GM19023 (cell line): ENCODE measurements at regions not wholly inside any gene's neighbourhood (a gene's known extent, or its start where the extent isn't known, plus 50 kb on each side); places are given as distances from the start of the nearest gene placed in this dataset.

Experiments
- ATAC-seq: cut with Tn5 transposase; IDR thresholded peaks from one replicate; pipeline ENCODE4 v1.9.1; 2021; ENCODE audit warnings: mild to moderate bottlenecking, moderate library complexity; ENCODE audit not compliant: unreplicated experiment

GRCh38 chr5:57857696-57858095, 375.1 kb upstream of the ACTBL2 start:
- ATAC-seq: no peak

- ATAC-seq: no peak
Observed at GRCh38 chr5:57855831-57856230, 373.2 kb upstream of the ACTBL2 start.

- no peak for ATAC-seq
Observed at GRCh38 chr5:57853929-57854697, 371.5 kb upstream of the ACTBL2 start.

- ATAC-seq: no peak
Observed at GRCh38 chr5:57850109-57850508, 367.5 kb upstream of the ACTBL2 start.

- ATAC-seq: no peak
Observed at GRCh38 chr5:57845025-57845424, 362.4 kb upstream of the ACTBL2 start.

- ATAC-seq: no peak
Observed at GRCh38 chr5:57844410-57844809, 361.8 kb upstream of the ACTBL2 start.

GRCh38 chr5:57843059-57843367, 360.4 kb upstream of the ACTBL2 start:
- no peak for ATAC-seq

- ATAC-seq: no peak
Observed at GRCh38 chr5:57842364-57843058, 359.9 kb upstream of the ACTBL2 start.

GRCh38 chr5:57841676-57842363, 359.2 kb upstream of the ACTBL2 start:
- no peak for ATAC-seq

- no peak for ATAC-seq
Observed at GRCh38 chr5:57839437-57840079, 356.9 kb upstream of the ACTBL2 start.

- no peak for ATAC-seq
Observed at GRCh38 chr5:57839025-57839424, 356.4 kb upstream of the ACTBL2 start.

GRCh38 chr5:57836921-57837320, 354.3 kb upstream of the ACTBL2 start:
- ATAC-seq: no peak

GRCh38 chr5:57836331-57836730, 353.7 kb upstream of the ACTBL2 start:
- ATAC-seq: no peak

GRCh38 chr5:57834829-57835608, 352.4 kb upstream of the ACTBL2 start:
- no peak for ATAC-seq

- ATAC-seq: no peak
Observed at GRCh38 chr5:57833489-57833888, 350.9 kb upstream of the ACTBL2 start.

GRCh38 chr5:57832875-57833274, 350.3 kb upstream of the ACTBL2 start:
- no peak for ATAC-seq

GRCh38 chr5:57831932-57832331, 349.3 kb upstream of the ACTBL2 start:
- no peak for ATAC-seq

- ATAC-seq: no peak
Observed at GRCh38 chr5:57831090-57831489, 348.5 kb upstream of the ACTBL2 start.

GRCh38 chr5:57828221-57828620, 345.6 kb upstream of the ACTBL2 start:
- ATAC-seq: no peak

- no peak for ATAC-seq
Observed at GRCh38 chr5:57825031-57825686, 342.5 kb upstream of the ACTBL2 start.
